Stimulated activated CD4-positive, alpha-beta T cell treated with anti-CD3 and anti-CD28 coated beads, Interleukin-1b, Interleukin-23, amount 100 ng/mL, for 24 hours (primary cell): ENCODE measurements at regions not wholly inside any gene's neighbourhood (a gene's known extent, or its start where the extent isn't known, plus 50 kb on each side); places are given as distances from the start of the nearest gene placed in this dataset.

Experiments used
- DNase-seq, 4 experiments: peaks; one replicate each; pipeline ENCODE4 v3.0.0-alpha.2; 2020; ENCODE audit warnings: low read depth in 4 of 4, low spot score in 1 of 4

- no peak for DNase-seq
These were observed 581.8 kb downstream of the EFNA5 start for GRCh38 chr5:107088907-107089306.

- no peak for DNase-seq
These were observed 585.2 kb downstream of the EFNA5 start for GRCh38 chr5:107085572-107085971.

DNA sequence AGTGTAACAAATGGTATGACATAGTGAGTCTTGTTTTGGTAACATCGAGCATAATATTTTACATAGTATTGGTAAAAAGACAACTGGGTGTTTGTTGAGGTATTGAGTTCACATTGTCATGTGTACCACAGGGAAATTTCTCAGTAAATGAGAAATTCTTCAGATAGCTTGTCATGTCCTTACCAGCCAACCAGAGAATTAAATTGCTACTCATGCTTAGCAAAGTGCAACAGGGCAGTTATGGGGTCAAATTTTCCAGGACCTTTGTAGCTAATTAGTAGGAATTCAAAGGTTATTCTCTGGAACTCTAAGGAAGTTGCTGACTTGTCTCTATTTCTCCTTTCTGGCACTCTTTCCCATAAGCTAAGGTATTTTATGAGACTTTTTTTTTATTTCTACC is 595.7 kb downstream of the EFNA5 start:
- no peak for DNase-seq

DNA sequence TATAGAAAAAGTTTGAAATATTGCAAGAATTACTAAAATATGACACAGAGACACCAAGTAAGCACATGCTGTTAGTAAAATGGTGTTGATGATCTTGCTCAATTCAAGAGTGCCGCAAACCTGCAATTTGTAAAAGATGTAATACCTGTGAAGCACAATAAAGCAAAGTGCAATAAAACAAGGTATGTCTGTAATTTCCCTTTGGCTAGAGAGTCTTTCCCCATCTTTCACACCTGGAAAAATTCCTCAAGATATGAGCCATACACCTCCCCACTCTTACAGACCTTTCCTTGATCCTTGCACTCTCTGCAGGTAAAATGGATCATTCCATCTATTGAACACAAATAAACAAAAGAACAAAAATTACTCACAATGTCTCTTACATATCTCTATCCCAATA is 597.8 kb downstream of the EFNA5 start:
- no peak for DNase-seq

GRCh38 chr5:107072440-107072839 is 598.3 kb downstream of the EFNA5 start:
- no peak for DNase-seq

GRCh38 chr5:107068782-107069181 is 602.0 kb downstream of the EFNA5 start:
- no peak for DNase-seq

DNA sequence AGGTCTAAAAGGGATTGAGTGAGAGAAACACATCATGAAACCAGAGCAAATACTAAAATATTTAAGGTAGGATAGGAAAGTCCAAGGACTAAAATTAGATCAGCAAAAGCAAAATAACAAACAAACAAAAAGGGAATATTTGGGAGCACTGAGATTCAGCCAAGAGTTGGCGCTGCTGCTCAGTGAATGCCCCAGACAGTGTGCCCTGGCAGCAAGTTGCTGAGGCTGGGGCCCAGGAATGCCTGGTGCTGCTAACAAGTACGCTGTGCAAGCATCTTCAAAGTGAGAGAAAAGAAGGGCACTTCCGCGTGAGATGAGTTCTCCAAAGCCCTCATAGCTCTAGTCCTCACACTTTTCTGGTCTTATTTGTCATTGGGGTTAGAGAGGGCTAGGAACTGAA is 603.3 kb downstream of the EFNA5 start:
- DNase-seq = no peak

GRCh38 chr5:107063511-107063910 is 607.2 kb downstream of the EFNA5 start:
- DNase-seq = no peak

- no peak for DNase-seq
These were observed 611.9 kb downstream of the EFNA5 start for GRCh38 chr5:107058803-107059202.

DNA sequence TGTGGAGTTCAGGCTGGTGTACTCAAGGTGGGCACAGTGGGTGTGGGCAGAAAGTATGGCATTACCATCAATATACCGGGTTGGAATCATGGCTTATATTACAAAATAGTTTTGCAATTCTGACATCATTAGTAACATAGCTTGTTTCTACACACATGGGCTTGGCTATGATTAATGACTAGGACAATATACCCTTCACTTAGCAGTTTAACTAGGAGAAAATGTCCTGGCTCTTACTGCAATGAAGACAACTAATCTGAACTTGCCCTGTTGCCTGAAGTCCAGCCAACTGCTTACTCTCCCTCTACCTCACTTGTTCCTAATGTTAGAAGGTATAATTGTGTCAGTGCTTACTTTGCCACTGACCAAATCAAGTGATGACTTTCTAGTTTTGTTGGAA is 612.5 kb downstream of the EFNA5 start:
- DNase-seq = no peak

DNA sequence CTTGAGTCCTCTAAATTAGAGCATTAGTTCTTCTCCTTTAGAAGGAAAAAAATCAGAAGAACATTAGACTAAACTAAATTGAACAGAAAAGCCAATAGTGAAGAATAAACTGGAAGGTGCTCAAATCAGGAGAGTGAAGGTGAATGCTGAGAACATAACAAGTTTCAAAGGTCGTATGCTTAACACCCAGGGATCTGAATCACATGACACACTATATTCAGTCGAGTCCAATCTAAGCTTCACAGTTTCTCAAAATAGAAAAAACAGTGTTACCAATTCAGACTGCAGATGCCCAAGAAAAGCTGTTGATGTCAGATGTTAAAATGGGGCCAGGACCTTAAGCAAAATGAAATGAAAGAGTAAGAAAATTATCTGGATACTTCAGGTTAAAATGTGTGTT is 614.5 kb downstream of the EFNA5 start:
- no peak for DNase-seq

GRCh38 chr5:107047048-107047447 is 623.7 kb downstream of the EFNA5 start:
- DNase-seq = no peak

- DNase-seq = no peak
These were observed 627.1 kb downstream of the EFNA5 start for GRCh38 chr5:107043665-107044064.

DNA sequence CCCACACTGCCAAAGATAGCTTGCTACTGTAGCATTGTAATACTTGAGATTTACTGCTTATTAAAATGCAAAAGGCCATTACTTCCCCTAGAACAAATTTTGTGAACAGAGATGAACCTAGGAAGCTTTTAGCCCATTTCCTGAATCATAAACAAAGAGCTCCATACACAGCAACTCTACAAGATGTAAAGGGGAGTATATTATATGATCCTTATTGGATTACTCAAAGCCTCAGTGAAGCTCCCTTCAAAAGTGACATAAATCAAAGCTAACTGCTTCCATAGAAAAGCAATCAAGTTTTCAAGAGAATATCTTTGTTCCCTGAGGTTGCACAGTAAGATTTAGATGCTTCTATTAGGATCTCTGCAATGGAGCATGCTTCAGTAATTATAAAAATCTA is 629.8 kb downstream of the EFNA5 start:
- DNase-seq = no peak

DNA sequence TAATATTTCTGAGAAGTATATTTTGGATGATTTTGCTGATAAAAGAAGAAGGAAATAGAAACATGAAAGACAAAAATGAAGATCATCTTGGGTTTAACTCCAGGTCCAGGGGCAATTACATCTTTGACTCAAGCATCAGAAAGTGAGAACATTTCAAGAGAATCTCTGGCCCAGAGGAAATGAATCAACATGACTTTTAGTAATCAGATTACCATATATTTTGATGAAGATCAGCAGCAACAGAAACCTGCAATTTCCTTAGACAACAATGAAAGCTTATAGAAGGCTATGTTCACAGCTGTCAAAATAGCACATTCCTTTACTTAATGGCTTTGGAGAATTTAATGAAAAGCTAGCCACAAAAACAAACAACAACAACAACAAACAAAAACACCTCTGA is 638.1 kb downstream of the EFNA5 start:
- no peak for DNase-seq

DNA sequence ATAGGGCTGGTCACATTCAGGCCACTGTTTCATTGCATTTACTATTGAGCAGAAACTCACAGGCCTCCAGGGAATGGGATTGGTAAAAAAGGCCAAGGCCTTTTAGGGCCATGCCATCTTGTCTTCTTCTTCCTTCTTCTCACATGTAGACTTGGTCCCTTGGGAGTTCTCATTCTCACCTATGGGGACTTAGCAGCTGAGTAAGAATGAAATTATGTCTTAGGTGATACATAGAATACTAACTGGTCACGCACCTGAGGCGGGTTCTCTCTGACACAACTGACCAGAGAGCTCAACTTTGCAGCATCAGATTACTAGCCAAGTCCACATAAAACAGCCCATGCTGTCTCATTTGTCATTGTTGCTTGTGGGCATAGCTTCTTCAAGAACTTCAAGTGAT is 641.8 kb downstream of the EFNA5 start:
- DNase-seq = no peak

GRCh38 chr5:107025712-107026497 is 644.8 kb downstream of the EFNA5 start:
- no peak for DNase-seq

- DNase-seq = no peak
These were observed 647.0 kb downstream of the EFNA5 start for GRCh38 chr5:107023732-107024131.

DNA sequence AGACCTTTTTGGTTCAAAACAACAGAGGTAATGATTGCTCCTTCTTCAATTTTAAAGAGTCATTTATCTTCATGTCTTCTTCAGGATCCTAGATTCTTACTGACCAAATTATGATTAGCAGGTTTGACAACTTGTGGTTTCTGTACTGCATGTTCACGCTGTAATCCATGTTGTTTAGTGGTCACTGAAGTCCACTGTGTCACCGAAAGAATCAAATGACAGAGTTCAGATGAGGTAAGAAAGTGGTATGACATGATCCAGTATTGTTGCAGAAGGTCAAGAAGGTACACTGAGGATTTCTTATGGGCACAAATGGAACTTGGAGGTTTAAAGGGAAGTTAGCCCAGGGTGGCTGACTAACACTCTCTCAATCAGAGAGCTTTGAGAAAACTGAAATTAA is 649.2 kb downstream of the EFNA5 start:
- DNase-seq = no peak

GRCh38 chr5:107020626-107021025 is 650.1 kb downstream of the EFNA5 start:
- DNase-seq = no peak

DNA sequence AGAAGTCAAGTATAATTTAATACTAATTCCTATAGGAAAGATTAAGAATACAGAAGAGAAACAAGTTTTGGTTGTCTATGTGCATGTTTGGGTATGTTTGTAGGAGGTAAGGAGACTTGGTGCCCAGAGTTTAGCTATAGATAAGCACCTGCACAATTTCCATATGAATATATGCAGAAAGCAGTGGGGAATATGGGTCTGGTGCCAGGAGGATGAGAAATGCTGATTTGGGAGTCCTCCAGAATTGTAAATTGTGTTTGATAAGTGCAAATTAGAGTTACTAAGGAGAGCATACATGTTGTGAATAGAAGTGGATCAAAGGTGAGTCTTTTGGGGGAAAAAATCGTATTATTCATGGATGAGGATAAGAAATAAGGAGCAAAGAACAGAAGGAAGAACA is 653.1 kb downstream of the EFNA5 start:
- no peak for DNase-seq

GRCh38 chr5:107012371-107012770 is 658.4 kb downstream of the EFNA5 start:
- no peak for DNase-seq

DNA sequence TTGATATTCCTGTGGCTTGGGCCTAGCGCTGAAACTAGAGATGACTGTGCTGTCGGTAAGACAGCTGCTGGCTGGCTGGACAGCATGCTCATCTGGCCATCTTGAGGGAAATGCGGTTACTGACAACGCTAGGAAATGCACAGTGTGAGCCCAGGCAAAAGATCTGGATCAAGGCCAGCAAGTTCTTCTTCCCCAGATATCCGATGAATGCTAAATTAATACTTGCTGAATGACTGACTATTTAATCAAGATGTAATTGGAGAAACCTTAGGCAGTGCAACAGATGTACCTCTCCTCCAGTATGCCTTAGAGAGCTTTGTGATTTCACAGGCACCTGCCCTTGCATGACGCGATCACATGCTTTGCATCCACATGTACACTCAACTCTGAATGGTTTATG is 659.1 kb downstream of the EFNA5 start:
- DNase-seq = no peak
